GM18870 (cell line): ENCODE measurements at regions not wholly inside any gene's neighbourhood (a gene's known extent, or its start where the extent isn't known, plus 50 kb on each side); places are given as distances from the start of the nearest gene placed in this dataset.

Experiments used
- ATAC-seq: cut with Tn5 transposase; IDR thresholded peaks from one replicate; pipeline ENCODE4 v1.9.1; 2021; ENCODE audit warnings: moderate library complexity; ENCODE audit not compliant: unreplicated experiment

GRCh38 chr12:69059465-69060457 lies 126.8 kb upstream of the CPM start:
- ATAC-seq = no peak

GRCh38 chr12:69061574-69061973 lies 128.6 kb upstream of the CPM start:
- no peak for ATAC-seq

- ATAC-seq = no peak
Observed at GRCh38 chr12:69062621-69063237, 129.8 kb upstream of the CPM start.

- ATAC-seq = no peak
Observed at GRCh38 chr12:69064734-69065443, 131.9 kb upstream of the CPM start.

- ATAC-seq = no peak
Observed at GRCh38 chr12:69065775-69066174, 132.8 kb upstream of the CPM start.

- ATAC-seq = no peak
Observed at GRCh38 chr12:69066492-69067373, 133.8 kb upstream of the CPM start.

- no peak for ATAC-seq
Observed at GRCh38 chr12:69067713-69068112, 134.7 kb upstream of the CPM start.

GRCh38 chr12:69068448-69068847 lies 135.5 kb upstream of the CPM start:
- no peak for ATAC-seq

GRCh38 chr12:69069479-69069878 lies 136.5 kb upstream of the CPM start:
- no peak for ATAC-seq

- ATAC-seq = no peak
Observed at GRCh38 chr12:69070319-69071090, 137.5 kb upstream of the CPM start.

- no peak for ATAC-seq
Observed at GRCh38 chr12:69071091-69071370, 138.1 kb upstream of the CPM start.

GRCh38 chr12:69073035-69073434 lies 140.1 kb upstream of the CPM start:
- ATAC-seq = no peak

- ATAC-seq = no peak
Observed at GRCh38 chr12:69074556-69075349, 141.8 kb upstream of the CPM start.

- no peak for ATAC-seq
Observed at GRCh38 chr12:69083689-69084088, 150.7 kb upstream of the CPM start.

- ATAC-seq = no peak
Observed at GRCh38 chr12:69084816-69085378, 151.9 kb upstream of the CPM start.

- no peak for ATAC-seq
Observed at GRCh38 chr12:69085852-69086251, 152.9 kb upstream of the CPM start.

- no peak for ATAC-seq
Observed at GRCh38 chr12:69087986-69088385, 151.4 kb upstream of the CPSF6 start.

- ATAC-seq = no peak
Observed at GRCh38 chr12:69090722-69091121, 148.6 kb upstream of the CPSF6 start.

- ATAC-seq = no peak
Observed at GRCh38 chr12:69091442-69092017, 147.8 kb upstream of the CPSF6 start.
